GM23338 (cell line): ENCODE measurements at regions not wholly inside any gene's neighbourhood (a gene's known extent, or its start where the extent isn't known, plus 50 kb on each side); places are given as distances from the start of the nearest gene placed in this dataset.

ENCODE experiments used
- ATAC-seq: fragments of 200-7000 bp; cut with Tn5 transposase; 3 replicates; pipeline ENCODE4 v1.9.1; 2020
- DNase-seq: peaks from one replicate; pipeline ENCODE4 v3.0.0-alpha.2; 2015; ENCODE audit warnings: low spot score
- H2AFZ ChIP-seq: fragments of 200-600 bp; sonication (generic); 2 replicates; pipeline ENCODE4 v1.8.0; 2016; ENCODE audit warnings: antibody characterized with exemption, mild to moderate bottlenecking, moderate library complexity
- H3F3A ChIP-seq: fragments of 200-600 bp; sonication (generic); replicated peaks from 2 replicates; pipeline ENCODE4 v1.8.0; 2017; ENCODE audit warnings: antibody characterized with exemption, mixed run types, low read depth
- H3K27ac ChIP-seq: fragments of 200-600 bp; sonication (generic); 2 replicates; pipeline ENCODE4 v1.6.1; 2016; ENCODE audit warnings: low read depth
- H3K27me3 ChIP-seq: fragments of 200-600 bp; sonication (generic); 2 replicates; pipeline ENCODE4 v1.8.0; 2016; ENCODE audit warnings: mild to moderate bottlenecking, mixed run types, moderate library complexity; ENCODE audit not compliant: insufficient read depth
- H3K36me3 ChIP-seq: fragments of 200-600 bp; sonication (generic); 2 replicates; pipeline ENCODE4 v1.8.0; 2016; ENCODE audit warnings: mild to moderate bottlenecking; ENCODE audit not compliant: insufficient read depth
- H3K4me1 ChIP-seq: fragments of 200-600 bp; sonication (generic); 2 replicates; pipeline ENCODE4 v1.8.0; 2016; ENCODE audit warnings: mild to moderate bottlenecking, moderate library complexity; ENCODE audit not compliant: insufficient read depth
- H3K4me2 ChIP-seq: fragments of 200-600 bp; sonication (generic); 2 replicates; pipeline ENCODE4 v1.7.1; 2017; ENCODE audit warnings: mixed run types
- H3K4me3 ChIP-seq: fragments of 200-600 bp; sonication (generic); 2 replicates; pipeline ENCODE4 v1.6.1; 2016; ENCODE audit warnings: mixed run types
- H3K79me2 ChIP-seq: fragments of 200-600 bp; sonication (generic); replicated peaks from 2 replicates; pipeline ENCODE4 v1.8.0; 2017; ENCODE audit warnings: mild to moderate bottlenecking; ENCODE audit not compliant: insufficient read depth
- H3K9me2 ChIP-seq: fragments of 200-600 bp; sonication (generic); 2 replicates; pipeline ENCODE4 v1.8.0; 2017; ENCODE audit not compliant: insufficient read depth
- H4K20me1 ChIP-seq: fragments of 200-600 bp; sonication (generic); replicated peaks from 2 replicates; pipeline ENCODE4 v1.8.0; 2017; ENCODE audit warnings: mild to moderate bottlenecking; ENCODE audit not compliant: insufficient read depth
- H3K27ac Mint-ChIP-seq: 2 replicates; pipeline ENCODE4 v1.8.0; 2020; ENCODE audit warnings: inconsistent platforms, mild to moderate bottlenecking, moderate library complexity, mixed read lengths
- H3K27me3 Mint-ChIP-seq: 3 replicates; pipeline ENCODE4 v1.8.0; 2022; ENCODE audit warnings: low read depth, mild to moderate bottlenecking, moderate library complexity, mixed read lengths, inconsistent platforms; ENCODE audit not compliant: insufficient read depth, poor library complexity
- H3K36me3 Mint-ChIP-seq: 3 replicates; pipeline ENCODE4 v1.8.0; 2021; ENCODE audit warnings: low read depth, mild to moderate bottlenecking, inconsistent platforms, moderate library complexity, mixed read lengths
- H3K4me1 Mint-ChIP-seq: 3 replicates; pipeline ENCODE4 v1.8.0; 2020; ENCODE audit warnings: mild to moderate bottlenecking, inconsistent platforms, mixed read lengths
- H3K4me3 Mint-ChIP-seq: 3 replicates; pipeline ENCODE4 v1.8.0; 2021; ENCODE audit warnings: moderate library complexity, mild to moderate bottlenecking, inconsistent platforms, mixed read lengths
- H3K9me3 Mint-ChIP-seq: 3 replicates; pipeline ENCODE4 v1.8.0; 2020; ENCODE audit warnings: moderate library complexity, mild to moderate bottlenecking, inconsistent platforms, mixed read lengths
- CREB1 ChIP-seq: fragments of 250-450 bp; sonication (Bioruptor Pico); IDR thresholded peaks from 2 replicates; pipeline ENCODE4 v1.5.0; 2020; ENCODE audit warnings: low read depth, mild to moderate bottlenecking, moderate library complexity
- ETS1 ChIP-seq: IDR thresholded peaks from 2 replicates; pipeline ENCODE4 v1.6.1; 2016; ENCODE audit warnings: antibody characterized with exemption
- EZH2 ChIP-seq: fragments of 200-600 bp; sonication (generic); IDR thresholded peaks from one replicate; pipeline ENCODE4 v1.8.0; 2017; ENCODE audit warnings: antibody characterized with exemption, mild to moderate bottlenecking, low read depth; ENCODE audit not compliant: unreplicated experiment
- EZH2phosphoT487 ChIP-seq: fragments of 200-600 bp; sonication (generic); IDR thresholded peaks from one replicate; pipeline ENCODE4 v1.8.1; 2018; ENCODE audit warnings: antibody characterized with exemption; ENCODE audit not compliant: unreplicated experiment
- JUNB ChIP-seq: IDR thresholded peaks from one replicate; pipeline ENCODE4 v1.6.1; 2016; ENCODE audit warnings: antibody characterized with exemption; ENCODE audit not compliant: unreplicated experiment
- NANOG ChIP-seq: IDR thresholded peaks from 2 replicates; pipeline ENCODE4 v1.6.1; 2016; ENCODE audit warnings: antibody characterized with exemption, borderline replicate concordance
- POLR2AphosphoS5 ChIP-seq: IDR thresholded peaks from 2 replicates; pipeline ENCODE4 v1.6.1; 2016; ENCODE audit warnings: antibody characterized with exemption, low read depth
- STAT1 ChIP-seq: IDR thresholded peaks from one replicate; pipeline ENCODE4 v1.6.1; 2016; ENCODE audit warnings: antibody characterized with exemption; ENCODE audit not compliant: unreplicated experiment
- ZNF114 ChIP-seq: fragments of 250-450 bp; sonication (Bioruptor Pico); IDR thresholded peaks from 2 replicates; pipeline ENCODE4 v1.5.0; 2020; ENCODE audit warnings: mild to moderate bottlenecking, moderate library complexity
- ZNF331 ChIP-seq: fragments of 250-450 bp; sonication (Bioruptor Pico); IDR thresholded peaks from 2 replicates; pipeline ENCODE4 v1.5.0; 2020; ENCODE audit warnings: low read depth, mild to moderate bottlenecking, moderate library complexity
- ZNF462 ChIP-seq: fragments of 250-450 bp; sonication (Bioruptor Pico); IDR thresholded peaks from 2 replicates; pipeline ENCODE4 v1.5.0; 2020; ENCODE audit warnings: mild to moderate bottlenecking, moderate library complexity
- TF ChIP-seq, protein P1 (sequence below): IDR thresholded peaks from one replicate; pipeline ENCODE4 v1.6.1; 2018; ENCODE audit warnings: antibody characterized with exemption; ENCODE audit not compliant: unreplicated experiment
- TF ChIP-seq, protein P2 (sequence below), 2 experiments: fragments of 200-600 bp in 1 of 2; sonication (generic) in 1 of 2; conservative IDR thresholded peaks; 2 replicates each; pipeline versions ENCODE4 v1.5.1 to v1.6.1; 2016 to 2017; ENCODE audit warnings: antibody characterized with exemption in 2 of 2, low read depth in 2 of 2, mild to moderate bottlenecking in 2 of 2, moderate library complexity in 1 of 2

GRCh38 chr6:158914923-158915322 is 85.1 kb downstream of the RSPH3 start:
- Histone ChIP-seq H3K36me3 (no peaks in the 10 kb centered on the region), H3K4me1 (peaks cover 19% of the 10 kb centered on the region), H3K27me3 (no peaks in the 10 kb centered on the region), H3K9me2 (0 out of 2 replicates have a peak, but pooled peaks cover 5% of the 10 kb centered on the region), H3K79me2 (no peaks in the 10 kb centered on the region), H3K4me2 (no peak overlapping the region), H4K20me1 (no peaks in the 10 kb centered on the region), H3F3A (0 out of 2 replicates have a peak, but pooled peaks cover 6% of the 10 kb centered on the region), H3K27ac (no peak overlapping the region), H3K4me3 (no peak overlapping the region), H2AFZ (no peak overlapping the region)
- Mint-ChIP-seq H3K9me3 (no peaks in the 10 kb centered on the region; the same call in 2 of the 3 replicates), H3K36me3 (no peaks in the 10 kb centered on the region; the same call in 2 of the 3 replicates), H3K4me3 (no peak overlapping the region), H3K27ac (no peak overlapping the region), H3K27me3 (peaks cover 26% of the 10 kb centered on the region), H3K4me1 (peaks cover 40% of the 10 kb centered on the region)
- no peak for TF ChIP-seq EZH2
- no peak for TF ChIP-seq NANOG
- TF ChIP-seq ZNF462 (CRISPR knock-in tag), result no peak
- no peak for TF ChIP-seq ETS1
- TF ChIP-seq ZNF114 (CRISPR knock-in tag), result no peak
- TF ChIP-seq JUNB, result no peak
- TF ChIP-seq, protein P1, sequence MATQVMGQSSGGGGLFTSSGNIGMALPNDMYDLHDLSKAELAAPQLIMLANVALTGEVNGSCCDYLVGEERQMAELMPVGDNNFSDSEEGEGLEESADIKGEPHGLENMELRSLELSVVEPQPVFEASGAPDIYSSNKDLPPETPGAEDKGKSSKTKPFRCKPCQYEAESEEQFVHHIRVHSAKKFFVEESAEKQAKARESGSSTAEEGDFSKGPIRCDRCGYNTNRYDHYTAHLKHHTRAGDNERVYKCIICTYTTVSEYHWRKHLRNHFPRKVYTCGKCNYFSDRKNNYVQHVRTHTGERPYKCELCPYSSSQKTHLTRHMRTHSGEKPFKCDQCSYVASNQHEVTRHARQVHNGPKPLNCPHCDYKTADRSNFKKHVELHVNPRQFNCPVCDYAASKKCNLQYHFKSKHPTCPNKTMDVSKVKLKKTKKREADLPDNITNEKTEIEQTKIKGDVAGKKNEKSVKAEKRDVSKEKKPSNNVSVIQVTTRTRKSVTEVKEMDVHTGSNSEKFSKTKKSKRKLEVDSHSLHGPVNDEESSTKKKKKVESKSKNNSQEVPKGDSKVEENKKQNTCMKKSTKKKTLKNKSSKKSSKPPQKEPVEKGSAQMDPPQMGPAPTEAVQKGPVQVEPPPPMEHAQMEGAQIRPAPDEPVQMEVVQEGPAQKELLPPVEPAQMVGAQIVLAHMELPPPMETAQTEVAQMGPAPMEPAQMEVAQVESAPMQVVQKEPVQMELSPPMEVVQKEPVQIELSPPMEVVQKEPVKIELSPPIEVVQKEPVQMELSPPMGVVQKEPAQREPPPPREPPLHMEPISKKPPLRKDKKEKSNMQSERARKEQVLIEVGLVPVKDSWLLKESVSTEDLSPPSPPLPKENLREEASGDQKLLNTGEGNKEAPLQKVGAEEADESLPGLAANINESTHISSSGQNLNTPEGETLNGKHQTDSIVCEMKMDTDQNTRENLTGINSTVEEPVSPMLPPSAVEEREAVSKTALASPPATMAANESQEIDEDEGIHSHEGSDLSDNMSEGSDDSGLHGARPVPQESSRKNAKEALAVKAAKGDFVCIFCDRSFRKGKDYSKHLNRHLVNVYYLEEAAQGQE, result no peak
- TF ChIP-seq, protein P2, sequence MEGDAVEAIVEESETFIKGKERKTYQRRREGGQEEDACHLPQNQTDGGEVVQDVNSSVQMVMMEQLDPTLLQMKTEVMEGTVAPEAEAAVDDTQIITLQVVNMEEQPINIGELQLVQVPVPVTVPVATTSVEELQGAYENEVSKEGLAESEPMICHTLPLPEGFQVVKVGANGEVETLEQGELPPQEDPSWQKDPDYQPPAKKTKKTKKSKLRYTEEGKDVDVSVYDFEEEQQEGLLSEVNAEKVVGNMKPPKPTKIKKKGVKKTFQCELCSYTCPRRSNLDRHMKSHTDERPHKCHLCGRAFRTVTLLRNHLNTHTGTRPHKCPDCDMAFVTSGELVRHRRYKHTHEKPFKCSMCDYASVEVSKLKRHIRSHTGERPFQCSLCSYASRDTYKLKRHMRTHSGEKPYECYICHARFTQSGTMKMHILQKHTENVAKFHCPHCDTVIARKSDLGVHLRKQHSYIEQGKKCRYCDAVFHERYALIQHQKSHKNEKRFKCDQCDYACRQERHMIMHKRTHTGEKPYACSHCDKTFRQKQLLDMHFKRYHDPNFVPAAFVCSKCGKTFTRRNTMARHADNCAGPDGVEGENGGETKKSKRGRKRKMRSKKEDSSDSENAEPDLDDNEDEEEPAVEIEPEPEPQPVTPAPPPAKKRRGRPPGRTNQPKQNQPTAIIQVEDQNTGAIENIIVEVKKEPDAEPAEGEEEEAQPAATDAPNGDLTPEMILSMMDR (conservative IDR thresholded peaks at IDR 0.05; ENCODE audit: low read depth in 2 of 2), result no peak
- no peak for TF ChIP-seq STAT1
- no peak for TF ChIP-seq CREB1
- TF ChIP-seq ZNF331 (CRISPR knock-in tag), result no peak
- TF ChIP-seq EZH2phosphoT487, result no peak
- no peak for TF ChIP-seq POLR2AphosphoS5
- no peak for ATAC-seq
- no peak for DNase-seq
